ENCODE measurements at regions not wholly inside any gene's neighbourhood (a gene's known extent, or its start where the extent isn't known, plus 50 kb on each side); places are given as distances from the start of the nearest gene placed in this dataset.

DNA sequence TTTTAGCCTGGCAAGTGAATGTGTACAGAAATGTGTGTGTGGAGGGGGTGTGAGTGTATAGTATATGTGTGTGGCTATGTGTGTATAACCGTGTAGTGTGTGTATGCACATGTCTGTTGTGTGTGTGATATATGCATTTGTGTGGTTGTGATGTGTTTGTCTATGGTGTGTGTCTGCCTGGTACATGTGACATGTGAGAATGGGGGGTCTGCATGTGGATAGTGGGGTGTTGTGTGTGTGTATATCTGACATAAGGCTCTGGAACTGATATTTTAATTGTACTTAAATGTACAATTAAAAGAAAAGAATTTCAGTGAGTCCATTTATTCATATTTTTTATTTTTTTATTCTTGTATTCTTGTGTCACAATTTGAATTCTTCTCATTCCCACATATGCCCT, 57.2 kb upstream of the CNR1 start:
- no peak for DNase-seq

DNA sequence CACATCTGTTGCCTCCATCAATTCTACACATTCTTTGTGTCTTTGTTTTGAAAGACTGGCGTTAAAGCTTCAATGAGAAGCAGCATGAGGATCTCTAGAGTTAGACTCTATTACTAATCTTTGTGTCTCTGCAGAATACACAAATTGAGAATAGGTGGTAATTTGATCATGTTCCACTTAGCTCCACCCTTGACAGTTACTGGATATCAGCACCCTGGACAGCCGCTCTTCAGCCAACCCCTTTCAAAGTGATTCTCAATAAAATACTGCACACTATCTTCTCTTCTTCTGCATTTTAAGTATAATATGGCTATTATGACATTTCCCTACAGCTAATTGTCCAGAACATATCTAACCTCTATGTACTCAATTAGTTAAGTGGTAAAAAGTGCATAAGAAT, 54.3 kb upstream of the CNR1 start:
- peak; percentile 4 for DNase-seq

DNA sequence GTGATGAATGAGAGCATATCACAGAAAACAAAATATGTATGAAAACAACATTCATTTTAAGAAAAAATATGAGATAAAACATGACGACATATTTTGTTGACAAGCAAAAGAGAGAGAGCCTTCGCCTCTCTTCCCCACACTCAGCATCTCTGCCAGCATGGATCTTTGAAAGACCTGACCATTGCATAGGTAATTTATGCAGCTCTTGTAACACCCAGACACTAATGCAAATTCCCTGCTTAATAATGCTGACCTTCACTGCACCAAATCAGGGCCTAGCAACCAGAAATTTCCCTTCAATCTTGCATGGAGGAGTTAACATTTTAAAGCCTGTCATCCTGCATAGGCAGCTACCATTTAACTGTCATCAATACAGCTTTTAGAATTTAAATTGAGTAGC, 50.0 kb upstream of the CNR1 start:
- no peak for DNase-seq
